NCI-H2081 (cell line): ENCODE measurements at regions not wholly inside any gene's neighbourhood (a gene's known extent, or its start where the extent isn't known, plus 50 kb on each side); places are given as distances from the start of the nearest gene placed in this dataset.
A peak's percentile ranks its signal among the peaks of the same experiment; 100 is the strongest.
"Not testable (repeated sequence)": the region's sequence is repeated elsewhere in the genome, so short reads cannot be mapped to it uniquely, and the experiment has no call there.

Experiments
- DNase-seq, 2 experiments: peaks; one replicate each; lab custom pipeline; 2025; lab: John Stamatoyannopoulos, UW

- no peak for DNase-seq
Observed at GRCh38 chrX:55142206-55142918, 53.5 kb downstream of the PAGE2 start.

DNA sequence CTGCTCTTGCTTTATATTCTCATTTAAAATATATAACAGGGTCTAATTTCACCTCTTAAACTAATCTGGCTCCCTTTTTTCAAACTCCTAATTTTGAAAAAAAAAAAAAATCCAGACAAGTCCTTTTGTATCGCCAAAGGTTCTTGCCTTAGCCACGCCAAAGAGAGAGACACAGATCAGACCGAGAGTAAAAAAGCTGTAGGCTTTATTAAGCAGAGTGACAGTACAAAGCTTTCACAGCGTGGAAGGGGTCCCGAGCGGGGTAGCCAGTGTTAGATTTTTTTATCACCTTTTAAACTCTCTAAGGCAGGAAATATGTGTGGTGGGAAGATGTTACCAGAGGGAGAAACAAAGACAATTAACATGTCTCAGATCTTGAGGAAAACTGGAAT is 54.1 kb downstream of the PAGE2 start:
- DNase-seq: no peak

DNA sequence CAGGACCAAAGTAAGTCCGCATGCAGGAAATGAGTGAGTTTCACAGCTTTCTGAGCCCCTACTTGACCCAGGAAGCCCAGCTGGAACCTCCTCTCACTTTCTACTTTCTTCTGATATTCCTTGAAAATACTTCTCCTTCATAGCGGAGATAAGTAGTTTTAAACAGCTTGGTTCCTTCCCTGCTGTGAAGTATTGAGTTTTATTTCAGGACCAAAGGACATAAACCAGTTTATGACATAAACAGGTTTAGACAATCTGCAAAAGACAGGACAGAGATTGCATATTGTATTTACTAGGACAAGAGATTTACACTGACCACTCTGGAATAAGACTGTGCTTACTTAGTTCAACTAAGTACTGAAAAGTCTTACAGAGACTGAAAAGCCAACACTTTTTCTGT is 54.8 kb downstream of the PAGE2 start:
- no peak for DNase-seq

DNA sequence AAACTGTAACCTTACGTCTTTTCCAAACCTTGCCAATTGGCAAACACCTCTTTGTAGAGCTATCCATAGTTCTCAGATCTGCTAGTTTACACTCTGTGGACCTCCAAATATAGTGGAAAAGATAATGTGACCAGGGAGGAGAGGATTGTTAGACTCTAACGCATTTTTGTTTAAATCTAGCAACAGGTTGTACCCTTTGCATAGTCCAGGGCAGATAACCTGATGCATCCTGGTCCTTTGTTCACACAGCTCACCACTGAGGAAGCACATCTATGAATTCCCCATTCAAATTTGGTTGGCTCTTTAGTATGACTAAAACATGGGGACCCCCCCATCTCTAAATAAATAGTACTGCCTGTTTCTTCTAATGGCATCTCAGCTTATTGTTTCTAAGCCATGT is 55.9 kb downstream of the PAGE2 start:
- no peak for DNase-seq

DNA sequence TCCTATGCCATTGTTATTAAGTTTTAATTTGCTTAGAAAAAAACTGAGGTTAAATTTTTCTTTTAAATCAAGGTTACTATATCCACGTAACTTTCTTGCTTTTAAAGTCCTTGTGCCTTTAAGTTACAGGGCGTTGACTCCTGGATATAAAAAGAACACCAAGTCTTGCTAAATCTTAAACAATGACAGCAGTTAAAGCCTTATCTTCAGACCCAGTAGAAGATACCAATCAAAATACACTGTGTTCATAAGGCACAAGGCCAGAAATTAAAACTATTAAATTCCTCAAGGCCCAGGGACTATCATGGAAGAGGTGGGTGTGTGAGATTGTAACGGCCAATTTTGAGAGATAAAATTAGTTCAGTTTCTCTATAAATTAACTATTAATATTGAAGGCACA is 60.4 kb downstream of the PAGE2 start:
- DNase-seq: no peak

- no peak for DNase-seq
Observed at GRCh38 chrX:55151199-55151598, 62.4 kb downstream of the PAGE2 start.

DNA sequence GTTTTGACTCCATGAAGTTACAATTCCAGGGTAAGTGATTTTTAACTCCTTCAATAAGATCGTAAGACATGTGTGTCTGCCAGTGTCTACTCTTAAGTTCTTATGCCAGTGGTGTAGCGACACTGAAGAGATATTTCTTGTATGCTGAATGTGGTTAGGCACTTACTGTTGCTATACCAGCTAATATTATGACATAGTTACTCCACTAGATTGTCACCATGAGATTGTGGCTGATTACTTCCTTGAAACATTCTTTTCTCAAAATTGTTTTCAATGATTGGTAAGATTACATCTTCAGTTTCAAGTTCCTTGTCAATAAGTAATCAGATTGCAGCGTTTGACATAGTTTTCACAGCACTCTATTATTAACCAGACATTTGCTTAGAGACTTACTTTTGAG is 60.6 kb upstream of the PAGE5 start:
- DNase-seq: no peak

GRCh38 chrX:55160685-55161552 is 59.2 kb upstream of the PAGE5 start:
- DNase-seq: peak; percentile 81 to 90

GRCh38 chrX:55161581-55161980 is 58.6 kb upstream of the PAGE5 start:
- DNase-seq: no peak

DNA sequence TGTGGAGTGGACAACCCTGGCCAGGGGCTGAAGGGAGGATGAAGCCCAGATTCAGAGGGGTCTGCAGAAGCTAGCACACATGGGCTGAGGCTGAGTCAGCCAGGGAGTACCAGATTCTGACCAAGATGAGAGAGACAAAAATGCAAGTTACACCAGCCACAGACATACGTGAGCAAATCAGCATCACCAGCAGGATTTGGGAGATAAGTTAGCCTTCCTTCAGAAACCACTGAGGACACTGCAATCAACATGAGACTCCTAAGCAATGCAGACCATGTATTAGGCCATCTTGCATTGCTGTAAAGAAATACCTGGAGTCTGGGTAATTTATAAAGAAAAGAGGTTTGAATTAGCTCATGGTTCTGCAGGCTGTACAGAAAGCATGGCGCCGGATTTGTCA is 57.0 kb upstream of the PAGE5 start:
- no peak for DNase-seq

DNA sequence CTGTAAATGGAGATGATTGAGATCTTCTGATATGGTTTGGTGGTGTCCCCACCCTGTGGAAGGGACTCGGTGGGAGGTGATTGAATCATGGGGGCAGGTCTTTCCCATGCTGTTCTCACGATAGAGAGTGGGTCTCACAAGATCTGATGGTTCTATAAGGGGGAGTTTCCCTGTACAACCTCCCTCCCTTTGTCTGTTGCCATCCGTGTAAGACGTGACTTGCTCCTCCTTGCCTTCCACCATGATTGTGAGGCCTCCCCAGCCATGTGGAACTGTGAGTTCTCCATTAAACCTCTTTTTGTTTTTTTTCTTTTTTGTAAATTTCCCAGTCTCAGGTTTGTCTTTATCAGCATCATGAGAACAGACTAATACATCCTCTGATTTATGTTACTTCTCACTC is 55.1 kb upstream of the PAGE5 start:
- DNase-seq: not testable (repeated sequence)

- no peak for DNase-seq
Observed at GRCh38 chrX:55167124-55167803, 52.9 kb upstream of the PAGE5 start.

DNA sequence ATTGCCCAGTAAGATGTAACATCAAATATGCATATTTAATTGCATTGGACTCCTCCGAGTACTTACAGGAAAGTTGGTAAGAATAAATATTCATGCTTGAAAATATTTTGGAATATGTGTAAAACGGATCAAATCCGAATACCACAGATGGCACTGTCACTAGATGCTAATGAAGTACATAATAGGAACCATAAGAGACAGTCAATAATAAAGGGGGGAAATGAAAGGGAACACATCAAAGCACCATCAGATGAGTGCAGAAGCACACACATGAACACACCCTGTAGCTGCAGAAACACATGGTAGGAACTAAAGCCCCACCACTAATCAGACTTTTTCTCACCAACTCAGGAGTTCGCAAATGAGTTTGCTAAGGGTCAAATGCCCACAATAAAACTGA is 52.2 kb upstream of the PAGE5 start:
- no peak for DNase-seq

- DNase-seq: no peak
Observed at GRCh38 chrX:55169782-55170181, 50.4 kb upstream of the PAGE5 start.
